Endothelial cell (in vitro differentiated cells): ENCODE measurements at regions not wholly inside any gene's neighbourhood (a gene's known extent, or its start where the extent isn't known, plus 50 kb on each side); places are given as distances from the start of the nearest gene placed in this dataset.
A peak's percentile ranks its signal among the peaks of the same experiment; 100 is the strongest.

Experiments used
- DNase-seq: peaks from one replicate; pipeline ENCODE4 v3.0.0; 2021; ENCODE audit warnings: low spot score
- H3K27ac Mint-ChIP-seq: one replicate; pipeline ENCODE4 v1.8.0; 2021; ENCODE audit warnings: mixed read lengths, inconsistent platforms; ENCODE audit not compliant: unreplicated experiment
- H3K27me3 Mint-ChIP-seq: one replicate; pipeline ENCODE4 v1.8.0; 2021; ENCODE audit warnings: mild to moderate bottlenecking, moderate library complexity, mixed read lengths, inconsistent platforms; ENCODE audit not compliant: unreplicated experiment
- H3K36me3 Mint-ChIP-seq: one replicate; pipeline ENCODE4 v1.8.0; 2021; ENCODE audit warnings: mild to moderate bottlenecking, low read depth, mixed read lengths, inconsistent platforms; ENCODE audit not compliant: unreplicated experiment
- H3K4me1 Mint-ChIP-seq: one replicate; pipeline ENCODE4 v1.8.0; 2021; ENCODE audit warnings: mild to moderate bottlenecking, mixed read lengths, inconsistent platforms; ENCODE audit not compliant: unreplicated experiment
- H3K4me3 Mint-ChIP-seq: one replicate; pipeline ENCODE4 v1.8.0; 2021; ENCODE audit warnings: mild to moderate bottlenecking, mixed read lengths, inconsistent platforms; ENCODE audit not compliant: unreplicated experiment
- H3K9me3 Mint-ChIP-seq: one replicate; pipeline ENCODE4 v1.8.0; 2021; ENCODE audit warnings: mixed read lengths, inconsistent platforms; ENCODE audit not compliant: unreplicated experiment
- TF ChIP-seq, protein P1 (sequence below): fragments of 200-600 bp; sonication (generic); IDR thresholded peaks from one replicate; pipeline ENCODE4 v1.5.0; 2021; ENCODE audit warnings: antibody characterized with exemption; ENCODE audit not compliant: unreplicated experiment

DNA sequence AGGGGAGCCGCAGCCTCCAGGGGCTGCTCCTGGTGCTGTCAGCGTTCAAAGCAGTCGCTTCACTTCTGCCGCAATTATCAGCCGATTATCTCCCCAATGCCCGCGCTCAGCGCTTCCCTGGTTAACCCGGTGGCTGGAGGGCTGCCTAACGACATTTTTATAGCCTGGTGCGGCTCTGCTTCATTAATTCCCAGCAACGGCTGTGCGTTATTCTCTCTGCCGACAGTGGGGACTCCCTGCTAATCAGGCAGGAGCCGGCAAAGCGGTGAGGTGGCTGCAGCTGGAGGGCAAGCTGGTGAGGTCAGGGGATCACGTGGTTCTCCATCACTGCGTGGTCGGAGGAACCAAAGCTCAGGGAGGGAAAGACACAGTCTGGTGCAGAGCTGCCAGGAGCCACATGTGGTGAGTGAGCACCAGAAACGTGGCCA is 62.9 kb downstream of the GLRX5 start:
- no peaks in the 10 kb centered on the region for H3K9me3 Mint-ChIP-seq
- no peaks in the 10 kb centered on the region for H3K4me1 Mint-ChIP-seq
- TF ChIP-seq, protein P1, sequence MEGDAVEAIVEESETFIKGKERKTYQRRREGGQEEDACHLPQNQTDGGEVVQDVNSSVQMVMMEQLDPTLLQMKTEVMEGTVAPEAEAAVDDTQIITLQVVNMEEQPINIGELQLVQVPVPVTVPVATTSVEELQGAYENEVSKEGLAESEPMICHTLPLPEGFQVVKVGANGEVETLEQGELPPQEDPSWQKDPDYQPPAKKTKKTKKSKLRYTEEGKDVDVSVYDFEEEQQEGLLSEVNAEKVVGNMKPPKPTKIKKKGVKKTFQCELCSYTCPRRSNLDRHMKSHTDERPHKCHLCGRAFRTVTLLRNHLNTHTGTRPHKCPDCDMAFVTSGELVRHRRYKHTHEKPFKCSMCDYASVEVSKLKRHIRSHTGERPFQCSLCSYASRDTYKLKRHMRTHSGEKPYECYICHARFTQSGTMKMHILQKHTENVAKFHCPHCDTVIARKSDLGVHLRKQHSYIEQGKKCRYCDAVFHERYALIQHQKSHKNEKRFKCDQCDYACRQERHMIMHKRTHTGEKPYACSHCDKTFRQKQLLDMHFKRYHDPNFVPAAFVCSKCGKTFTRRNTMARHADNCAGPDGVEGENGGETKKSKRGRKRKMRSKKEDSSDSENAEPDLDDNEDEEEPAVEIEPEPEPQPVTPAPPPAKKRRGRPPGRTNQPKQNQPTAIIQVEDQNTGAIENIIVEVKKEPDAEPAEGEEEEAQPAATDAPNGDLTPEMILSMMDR = no peak
- peaks cover 3% of the 10 kb centered on the region for H3K27me3 Mint-ChIP-seq
- H3K27ac Mint-ChIP-seq = no peak overlapping the region
- DNase-seq = peak; percentile 40
- no peaks in the 10 kb centered on the region for H3K36me3 Mint-ChIP-seq
- H3K4me3 Mint-ChIP-seq = no peak overlapping the region

DNA sequence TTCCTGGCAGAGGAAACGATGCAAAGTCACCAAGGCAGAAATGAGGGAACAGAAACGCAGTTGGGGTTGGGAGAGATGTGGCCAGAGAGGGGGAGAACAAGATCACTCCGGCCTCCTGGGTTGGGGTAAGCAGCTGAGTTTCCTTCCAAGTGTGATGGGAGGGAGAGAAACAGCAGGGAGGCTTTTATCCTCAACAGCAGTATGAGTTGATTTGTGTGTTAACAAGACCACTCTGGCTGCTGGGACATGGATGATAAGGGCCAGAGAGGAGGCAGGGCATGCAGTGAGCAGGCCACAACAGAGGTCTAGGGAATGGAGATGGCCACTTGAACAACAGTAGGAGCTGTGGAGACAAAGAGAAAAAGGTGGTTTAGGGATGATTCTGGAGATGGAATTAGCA is 66.8 kb downstream of the GLRX5 start:
- TF ChIP-seq, protein P1 = no peak
- Mint-ChIP-seq H3K4me3 (no peak overlapping the region), H3K27ac (no peak overlapping the region), H3K27me3 (peaks cover 3% of the 10 kb centered on the region), H3K4me1 (no peaks in the 10 kb centered on the region), H3K36me3 (no peaks in the 10 kb centered on the region), H3K9me3 (no peaks in the 10 kb centered on the region)
- no peak for DNase-seq

DNA sequence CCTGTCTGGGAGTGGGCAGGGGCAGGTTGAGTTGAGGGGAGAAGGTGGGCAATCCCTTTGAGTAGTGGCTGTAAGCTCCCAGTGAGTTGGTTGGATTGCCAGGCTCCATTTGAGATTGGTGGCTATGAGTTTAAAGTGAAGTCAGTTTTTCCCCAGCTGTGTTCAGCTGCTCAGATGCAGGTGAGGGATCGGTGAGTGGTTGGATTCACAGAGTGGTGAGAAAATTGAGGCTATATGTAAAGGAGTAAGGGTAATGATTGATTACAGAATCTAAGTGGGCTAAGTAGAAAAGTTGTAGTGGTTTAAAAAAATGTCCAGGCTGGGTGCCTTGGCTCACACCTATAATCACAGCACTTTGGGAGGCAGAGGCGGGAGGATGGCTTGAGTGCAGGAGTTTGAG is 68.6 kb downstream of the GLRX5 start:
- Mint-ChIP-seq H3K27ac (no peak overlapping the region), H3K9me3 (no peaks in the 10 kb centered on the region), H3K4me1 (no peaks in the 10 kb centered on the region), H3K27me3 (peaks cover 2% of the 10 kb centered on the region), H3K4me3 (no peak overlapping the region), H3K36me3 (no peaks in the 10 kb centered on the region)
- DNase-seq = no peak
- TF ChIP-seq, protein P1 = no peak

DNA sequence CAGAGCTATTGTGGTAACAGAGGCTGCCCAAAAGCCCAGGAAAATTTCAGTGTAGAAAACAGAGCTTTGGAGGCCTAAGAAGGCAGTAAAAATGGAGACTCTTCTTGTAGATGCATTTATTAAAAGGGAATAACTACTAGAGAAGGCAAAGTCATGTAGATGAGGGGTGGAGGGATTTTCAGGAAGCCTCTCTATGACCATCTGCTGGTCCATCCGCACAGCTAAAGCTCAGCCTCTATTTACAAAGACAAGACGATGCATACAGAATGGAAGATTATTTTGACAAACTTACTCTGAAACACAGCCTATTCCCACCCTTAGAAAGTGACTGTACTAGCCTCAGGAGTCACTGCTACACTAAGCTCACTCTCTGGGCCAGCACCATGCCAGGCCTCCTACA is 71.4 kb downstream of the GLRX5 start:
- no peaks in the 10 kb centered on the region for H3K4me1 Mint-ChIP-seq
- H3K27ac Mint-ChIP-seq = no peak overlapping the region
- no peaks in the 10 kb centered on the region for H3K36me3 Mint-ChIP-seq
- TF ChIP-seq, protein P1 = no peak
- no peak overlapping the region for H3K4me3 Mint-ChIP-seq
- no peaks in the 10 kb centered on the region for H3K9me3 Mint-ChIP-seq
- no peak for DNase-seq
- H3K27me3 Mint-ChIP-seq = no peaks in the 10 kb centered on the region

DNA sequence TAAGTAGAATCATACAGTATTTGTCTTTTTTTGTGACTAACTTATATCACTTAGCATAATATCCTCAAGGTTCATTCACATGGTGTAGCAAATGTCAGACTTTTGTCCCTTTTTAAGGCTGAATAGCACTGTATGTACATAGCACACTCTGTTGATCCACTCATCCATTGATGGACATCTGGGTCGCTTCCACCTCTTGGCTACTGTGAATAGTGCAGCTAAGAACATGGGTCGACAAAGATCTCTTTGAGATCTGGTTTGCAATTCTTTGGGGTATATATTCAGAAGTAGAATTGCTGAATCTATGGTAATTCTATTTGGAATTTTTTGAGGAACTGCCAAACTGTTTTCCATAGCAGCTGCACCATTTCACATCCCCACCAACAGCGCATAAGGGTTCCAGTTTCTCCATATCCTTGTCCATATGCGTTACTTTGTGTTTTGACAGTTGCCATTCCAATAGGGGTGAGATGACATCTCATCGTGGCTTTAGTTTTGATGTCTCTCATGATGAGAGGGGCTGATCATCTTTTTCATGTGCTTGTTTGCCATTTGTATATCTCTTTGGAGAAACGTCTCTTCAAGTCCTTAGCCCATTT is 73.9 kb downstream of the GLRX5 start:
- Mint-ChIP-seq H3K4me1 (no peaks in the 10 kb centered on the region), H3K36me3 (no peaks in the 10 kb centered on the region), H3K27ac (no peak overlapping the region), H3K4me3 (no peak overlapping the region), H3K27me3 (no peaks in the 10 kb centered on the region), H3K9me3 (no peaks in the 10 kb centered on the region)
- TF ChIP-seq, protein P1 = no peak
- DNase-seq = no peak
